DND-41 (cell line): ENCODE measurements at regions not wholly inside any gene's neighbourhood (a gene's known extent, or its start where the extent isn't known, plus 50 kb on each side); places are given as distances from the start of the nearest gene placed in this dataset.

ENCODE experiments used
- ATAC-seq: fragments of 200-7000 bp; cut with Tn5 transposase; 3 replicates; pipeline ENCODE4 v1.9.1; 2021; ENCODE audit warnings: low read depth; ENCODE audit not compliant: insufficient read depth
- DNase-seq: peaks from one replicate; pipeline ENCODE4 v3.0.0-alpha.2; 2020
- H2AFZ ChIP-seq: 2 replicates; pipeline ENCODE4 v1.6.0; 2012; ENCODE audit warnings: low read depth, low read length
- H3K27ac ChIP-seq: 2 replicates; pipeline ENCODE4 v1.5.1; 2012; ENCODE audit warnings: low read length, inconsistent platforms
- H3K27me3 ChIP-seq: fragments of 200-600 bp; sonication (generic); 2 replicates; pipeline ENCODE4 v1.6.0; 2012; ENCODE audit warnings: low read length, mild to moderate bottlenecking, inconsistent platforms; ENCODE audit not compliant: insufficient read depth, poor library complexity
- H3K36me3 ChIP-seq: 2 replicates; pipeline ENCODE4 v1.5.1; 2012; ENCODE audit warnings: low read length, inconsistent platforms; ENCODE audit not compliant: insufficient read depth
- H3K4me1 ChIP-seq: 2 replicates; pipeline ENCODE4 v1.5.1; 2012; ENCODE audit warnings: mild to moderate bottlenecking, low read length; ENCODE audit not compliant: insufficient read depth
- H3K4me2 ChIP-seq: 2 replicates; pipeline ENCODE4 v1.6.0; 2012; ENCODE audit warnings: mild to moderate bottlenecking, moderate library complexity, low read length, inconsistent platforms; ENCODE audit not compliant: insufficient read depth
- H3K4me3 ChIP-seq, 2 experiments: fragments of 200-600 bp in 1 of 2; shearing (Covaris generic) in 1 of 2; 2 replicates each; pipeline ENCODE4 v1.5.1; 2012 to 2016; ENCODE audit warnings: inconsistent platforms in 2 of 2, low read length in 2 of 2, mild to moderate bottlenecking in 2 of 2, low read depth in 1 of 2, moderate library complexity in 1 of 2
- H3K79me2 ChIP-seq: 2 replicates; pipeline ENCODE4 v1.6.0; 2012; ENCODE audit warnings: low read length, inconsistent platforms; ENCODE audit not compliant: insufficient read depth
- H3K9ac ChIP-seq: 2 replicates; pipeline ENCODE4 v1.6.0; 2012; ENCODE audit warnings: low read depth, mild to moderate bottlenecking, inconsistent platforms, low read length, moderate library complexity
- H3K9me3 ChIP-seq: 2 replicates; pipeline ENCODE4 v1.5.1; 2012; ENCODE audit warnings: low read length, moderate library complexity, mild to moderate bottlenecking, inconsistent platforms; ENCODE audit not compliant: insufficient read depth, severe bottlenecking
- H4K20me1 ChIP-seq: 2 replicates; pipeline ENCODE4 v1.6.0; 2012; ENCODE audit warnings: low read length; ENCODE audit not compliant: insufficient read depth
- CTCF ChIP-seq: IDR thresholded peaks from 2 replicates; pipeline ENCODE4 v1.5.1; 2012; ENCODE audit warnings: borderline replicate concordance, low read length, moderate library complexity, mild to moderate bottlenecking; ENCODE audit not compliant: poor library complexity, severe bottlenecking; ENCODE audit errors: extremely low read depth
- EZH2 ChIP-seq: IDR thresholded peaks from 3 replicates; pipeline ENCODE4 v1.6.1; 2012; ENCODE audit warnings: borderline replicate concordance, low read depth, mild to moderate bottlenecking, moderate library complexity, low read length, inconsistent platforms; ENCODE audit not compliant: severe bottlenecking

GRCh38 chr20:5482791-5483190 is 128.0 kb downstream of the GPCPD1 start:
- H3K4me1 ChIP-seq = no peaks in the 10 kb centered on the region
- no peaks in the 10 kb centered on the region for H3K36me3 ChIP-seq
- no peak overlapping the region for H3K4me3 ChIP-seq
- DNase-seq (no peak), ATAC-seq (no peak)
- no peaks in the 10 kb centered on the region for H3K79me2 ChIP-seq
- no peak overlapping the region for H3K27ac ChIP-seq
- H3K9me3 ChIP-seq = no peaks in the 10 kb centered on the region
- no peak overlapping the region for H3K4me2 ChIP-seq
- no peak overlapping the region for H3K9ac ChIP-seq
- H4K20me1 ChIP-seq = no peaks in the 10 kb centered on the region
- no peak overlapping the region for H2AFZ ChIP-seq
- H3K27me3 ChIP-seq = peaks cover 17% of the 10 kb centered on the region
- TF ChIP-seq EZH2 (no peak), CTCF (no peak)

- no peak overlapping the region for H2AFZ ChIP-seq
- H4K20me1 ChIP-seq = no peaks in the 10 kb centered on the region
- H3K9me3 ChIP-seq = no peaks in the 10 kb centered on the region
- H3K4me3 ChIP-seq = no peak overlapping the region
- TF ChIP-seq CTCF (no peak), EZH2 (no peak)
- ATAC-seq (no peak), DNase-seq (no peak)
- no peak overlapping the region for H3K9ac ChIP-seq
- H3K4me2 ChIP-seq = no peak overlapping the region
- peaks cover 8% of the 10 kb centered on the region for H3K27me3 ChIP-seq
- no peak overlapping the region for H3K27ac ChIP-seq
- H3K36me3 ChIP-seq = no peaks in the 10 kb centered on the region
- no peaks in the 10 kb centered on the region for H3K79me2 ChIP-seq
- H3K4me1 ChIP-seq = no peaks in the 10 kb centered on the region
Observed at GRCh38 chr20:5481872-5482271, 128.9 kb downstream of the GPCPD1 start.

- no peaks in the 10 kb centered on the region for H3K79me2 ChIP-seq
- no peak overlapping the region for H3K27ac ChIP-seq
- no peak for ATAC-seq
- no peak overlapping the region for H3K4me3 ChIP-seq
- H3K9ac ChIP-seq = no peak overlapping the region
- no peaks in the 10 kb centered on the region for H4K20me1 ChIP-seq
- H3K36me3 ChIP-seq = no peaks in the 10 kb centered on the region
- no peaks in the 10 kb centered on the region for H3K4me1 ChIP-seq
- H3K4me2 ChIP-seq = no peak overlapping the region
- no peak for TF ChIP-seq CTCF
- no peak for TF ChIP-seq EZH2
- H3K9me3 ChIP-seq = no peaks in the 10 kb centered on the region
- no peak for DNase-seq
- H2AFZ ChIP-seq = no peak overlapping the region
- H3K27me3 ChIP-seq = peaks cover 8% of the 10 kb centered on the region
Observed at GRCh38 chr20:5480824-5481600, 129.8 kb downstream of the GPCPD1 start.
